BJ (cell line): ENCODE measurements at regions not wholly inside any gene's neighbourhood (a gene's known extent, or its start where the extent isn't known, plus 50 kb on each side); places are given as distances from the start of the nearest gene placed in this dataset.

Experiments used
- CTCF ChIA-PET: fragments of 350-600 bp; formaldehyde crosslinking; extraction: SDS; loops from one replicate; lab custom pipeline; 2021; ENCODE audit warnings: antibody characterized with exemption, inconsistent platforms; lab: Yijun Ruan, JAX
- POLR2A ChIA-PET: fragments of 300-600 bp; sonication (Branson Sonifier 250); formaldehyde crosslinking; extraction: SDS; loops from one replicate; lab custom pipeline; 2021; ENCODE audit warnings: antibody characterized with exemption; lab: Charles Lee
- DNase-seq: peaks from one replicate; pipeline ENCODE4 v3.0.0-alpha.2; 2011; ENCODE audit warnings: low read depth
- H3K27me3 ChIP-seq: 2 replicates; pipeline ENCODE4 v1.6.0; 2011; ENCODE audit warnings: low read length; ENCODE audit not compliant: control insufficient read depth, insufficient read depth
- H3K36me3 ChIP-seq: 2 replicates; pipeline ENCODE4 v1.5.1; 2011; ENCODE audit warnings: low read length; ENCODE audit not compliant: control insufficient read depth, insufficient read depth
- H3K4me3 ChIP-seq: 2 replicates; pipeline ENCODE4 v1.5.1; 2011; ENCODE audit warnings: low read depth, mild to moderate bottlenecking, control low read depth, low read length
- CTCF ChIP-seq: IDR thresholded peaks from 2 replicates; pipeline ENCODE4 v1.5.1; 2011; ENCODE audit warnings: low read depth, mild to moderate bottlenecking, control low read depth, inconsistent platforms, low read length, moderate library complexity; ENCODE audit not compliant: insufficient read depth

GRCh38 chr5:56465769-56466135, 232.6 kb upstream of the ANKRD55 start:
- ChIA-PET CTCF (no interaction called here), POLR2A (no interaction called here)
- H3K36me3 ChIP-seq = no peaks in the 10 kb centered on the region
- no peak overlapping the region for H3K4me3 ChIP-seq
- no peaks in the 10 kb centered on the region for H3K27me3 ChIP-seq
- no peak for TF ChIP-seq CTCF
- DNase-seq = no peak

- Histone ChIP-seq H3K36me3 (no peaks in the 10 kb centered on the region), H3K4me3 (no peak overlapping the region), H3K27me3 (no peaks in the 10 kb centered on the region)
- CTCF ChIA-PET = no interaction called here
- DNase-seq = no peak
- POLR2A ChIA-PET = no interaction called here
- TF ChIP-seq CTCF = no peak
Measured at GRCh38 chr5:56464935-56465768, 232.0 kb upstream of the ANKRD55 start.

GRCh38 chr5:56463944-56464571, 230.9 kb upstream of the ANKRD55 start:
- TF ChIP-seq CTCF = no peak
- no peak for DNase-seq
- H3K4me3 ChIP-seq = no peak overlapping the region
- H3K36me3 ChIP-seq = no peaks in the 10 kb centered on the region
- H3K27me3 ChIP-seq = no peaks in the 10 kb centered on the region
- ChIA-PET CTCF (no interaction called here), POLR2A (no interaction called here)

DNA sequence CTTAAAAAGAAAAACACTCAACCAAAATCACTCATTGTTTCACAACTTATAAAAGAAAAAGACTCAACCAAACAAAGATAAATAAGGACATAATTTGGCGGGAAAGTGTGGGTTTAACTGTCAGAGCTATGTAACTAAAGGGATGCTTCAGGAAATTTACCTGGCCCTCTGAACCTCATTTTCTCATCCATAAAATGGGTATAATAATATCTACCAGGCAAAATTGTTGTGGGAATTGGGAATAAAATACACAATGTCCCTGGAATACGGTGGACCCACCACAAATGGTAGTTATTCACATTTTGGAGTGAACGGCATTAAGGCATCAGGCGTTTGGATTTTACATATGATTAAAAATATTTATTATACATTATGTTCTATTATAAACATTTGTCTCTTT, 228.5 kb upstream of the ANKRD55 start:
- CTCF ChIA-PET = no interaction called here
- H3K4me3 ChIP-seq = no peak overlapping the region
- no peak for DNase-seq
- POLR2A ChIA-PET = no interaction called here
- no peak for TF ChIP-seq CTCF
- no peaks in the 10 kb centered on the region for H3K27me3 ChIP-seq
- no peaks in the 10 kb centered on the region for H3K36me3 ChIP-seq

- H3K36me3 ChIP-seq = no peaks in the 10 kb centered on the region
- H3K4me3 ChIP-seq = no peak overlapping the region
- no peak for DNase-seq
- ChIA-PET POLR2A (no interaction called here), CTCF (no interaction called here)
- H3K27me3 ChIP-seq = no peaks in the 10 kb centered on the region
- TF ChIP-seq CTCF = no peak
Measured at GRCh38 chr5:56460681-56461191, 227.6 kb upstream of the ANKRD55 start.
